Limb (tissue), 2 donors: ENCODE measurements at regions not wholly inside any gene's neighbourhood (a gene's known extent, or its start where the extent isn't known, plus 50 kb on each side); places are given as distances from the start of the nearest gene placed in this dataset.
A peak's percentile ranks its signal among the peaks of the same experiment; 100 is the strongest.

Experiments
- DNase-seq, 2 donors: peaks; one replicate each; pipeline ENCODE4 v3.0.0-alpha.2; 2016; ENCODE audit errors: extremely low spot score in 2 of 2

- DNase-seq: no peak
Measured at GRCh38 chr22:47697861-47698260, 935.4 kb downstream of the TBC1D22A start.

- DNase-seq: no peak
Measured at GRCh38 chr22:47696776-47697175, 934.3 kb downstream of the TBC1D22A start.

GRCh38 chr22:47695176-47695575 is 932.7 kb downstream of the TBC1D22A start:
- DNase-seq: no peak

- DNase-seq: no peak
Measured at GRCh38 chr22:47694536-47695130, 932.2 kb downstream of the TBC1D22A start.

- no peak for DNase-seq
Measured at GRCh38 chr22:47693606-47694005, 931.2 kb downstream of the TBC1D22A start.

- no peak for DNase-seq
Measured at GRCh38 chr22:47692811-47693210, 930.4 kb downstream of the TBC1D22A start.

GRCh38 chr22:47691152-47691895 is 928.9 kb downstream of the TBC1D22A start:
- no peak for DNase-seq

- DNase-seq: no peak
Measured at GRCh38 chr22:47690586-47690985, 928.1 kb downstream of the TBC1D22A start.

- DNase-seq: no peak
Measured at GRCh38 chr22:47690166-47690565, 927.7 kb downstream of the TBC1D22A start.

- no peak for DNase-seq
Measured at GRCh38 chr22:47687776-47688175, 925.3 kb downstream of the TBC1D22A start.

GRCh38 chr22:47687346-47687655 is 924.9 kb downstream of the TBC1D22A start:
- DNase-seq: no peak

- no peak for DNase-seq
Measured at GRCh38 chr22:47686594-47687345, 924.3 kb downstream of the TBC1D22A start.

GRCh38 chr22:47681411-47682165 is 919.1 kb downstream of the TBC1D22A start:
- DNase-seq: no peak

GRCh38 chr22:47678636-47679287 is 916.3 kb downstream of the TBC1D22A start:
- no peak for DNase-seq

- DNase-seq: no peak
Measured at GRCh38 chr22:47678048-47678447, 915.6 kb downstream of the TBC1D22A start.

GRCh38 chr22:47676685-47677084 is 914.2 kb downstream of the TBC1D22A start:
- DNase-seq: no peak

GRCh38 chr22:47674600-47674999 is 912.1 kb downstream of the TBC1D22A start:
- DNase-seq: no peak

GRCh38 chr22:47673557-47673956 is 911.1 kb downstream of the TBC1D22A start:
- DNase-seq: peak in 1 of 2 donors; percentile 39

- no peak for DNase-seq
Measured at GRCh38 chr22:47672526-47672925, 910.1 kb downstream of the TBC1D22A start.

GRCh38 chr22:47665151-47665550 is 902.7 kb downstream of the TBC1D22A start:
- DNase-seq: no peak
